HUES6 (cell line): ENCODE measurements at regions not wholly inside any gene's neighbourhood (a gene's known extent, or its start where the extent isn't known, plus 50 kb on each side); places are given as distances from the start of the nearest gene placed in this dataset.
"Not testable (repeated sequence)": the region's sequence is repeated elsewhere in the genome, so short reads cannot be mapped to it uniquely, and the experiment has no call there.

ENCODE experiments used
- H3K27ac ChIP-seq: 2 replicates; pipeline ENCODE4 v1.7.0; 2013; ENCODE audit warnings: low read depth, mild to moderate bottlenecking, low read length, inconsistent platforms
- H3K27me3 ChIP-seq: 2 replicates; pipeline ENCODE4 v1.6.1; 2013; ENCODE audit warnings: low read length; ENCODE audit not compliant: control insufficient read depth, insufficient read depth
- H3K36me3 ChIP-seq: 2 replicates; pipeline ENCODE4 v1.6.1; 2013; ENCODE audit warnings: low read length; ENCODE audit not compliant: control insufficient read depth, insufficient read depth
- H3K4me1 ChIP-seq: 2 replicates; pipeline ENCODE4 v1.6.1; 2013; ENCODE audit warnings: low read length; ENCODE audit not compliant: control insufficient read depth, insufficient read depth
- H3K4me3 ChIP-seq: 2 replicates; pipeline ENCODE4 v1.5.1; 2013; ENCODE audit warnings: low read depth, low read length
- H3K9ac ChIP-seq: one replicate; pipeline ENCODE4 v1.6.1; 2013; ENCODE audit warnings: mild to moderate bottlenecking, low read length
- H3K9me3 ChIP-seq: 2 replicates; pipeline ENCODE4 v1.6.1; 2013; ENCODE audit warnings: low read depth, low read length; ENCODE audit not compliant: control insufficient read depth, insufficient read depth

- H3K4me3 ChIP-seq, H3K36me3 ChIP-seq, H3K4me1 ChIP-seq, H3K9ac ChIP-seq, H3K9me3 ChIP-seq, H3K27ac ChIP-seq: not testable (repeated sequence)
- H3K27me3 ChIP-seq = peaks cover 52% of the 10 kb centered on the region
These were observed 150.7 kb upstream of the CDH4 start for GRCh38 chr20:61101321-61101720.

GRCh38 chr20:61104232-61104631 lies 147.8 kb upstream of the CDH4 start:
- Histone ChIP-seq H3K36me3 (no peaks in the 10 kb centered on the region), H3K27ac (no peak overlapping the region), H3K9ac (no peak overlapping the region), H3K27me3 (peaks cover 62% of the 10 kb centered on the region), H3K9me3 (no peaks in the 10 kb centered on the region), H3K4me3 (no peak overlapping the region), H3K4me1 (0 out of 2 replicates have a peak, but pooled peaks cover 5% of the 10 kb centered on the region)

GRCh38 chr20:61105395-61105794 lies 146.7 kb upstream of the CDH4 start:
- Histone ChIP-seq H3K36me3 (no peaks in the 10 kb centered on the region), H3K9me3 (no peaks in the 10 kb centered on the region), H3K4me1 (0 out of 2 replicates have a peak, but pooled peaks cover 5% of the 10 kb centered on the region), H3K9ac (no peak overlapping the region), H3K27ac (no peak overlapping the region), H3K4me3 (no peak overlapping the region), H3K27me3 (peaks cover 62% of the 10 kb centered on the region)

GRCh38 chr20:61106438-61106837 lies 145.6 kb upstream of the CDH4 start:
- Histone ChIP-seq H3K4me3 (no peak overlapping the region), H3K4me1 (0 out of 2 replicates have a peak, but pooled peaks cover 5% of the 10 kb centered on the region), H3K36me3 (no peaks in the 10 kb centered on the region), H3K27ac (no peak overlapping the region), H3K27me3 (peaks cover 59% of the 10 kb centered on the region), H3K9me3 (no peaks in the 10 kb centered on the region), H3K9ac (no peak overlapping the region)

GRCh38 chr20:61109221-61109805 lies 142.7 kb upstream of the CDH4 start:
- Histone ChIP-seq H3K9ac (no peak overlapping the region), H3K27me3 (peaks cover 67% of the 10 kb centered on the region), H3K9me3 (no peaks in the 10 kb centered on the region), H3K36me3 (no peaks in the 10 kb centered on the region), H3K27ac (no peak overlapping the region), H3K4me3 (no peak overlapping the region), H3K4me1 (0 out of 2 replicates have a peak, but pooled peaks cover 5% of the 10 kb centered on the region)

GRCh38 chr20:61112515-61112914 lies 139.5 kb upstream of the CDH4 start:
- Histone ChIP-seq H3K27me3 (peaks cover 57% of the 10 kb centered on the region), H3K36me3 (no peaks in the 10 kb centered on the region)

GRCh38 chr20:61113731-61114130 lies 138.3 kb upstream of the CDH4 start:
- Histone ChIP-seq H3K4me1 (no peaks in the 10 kb centered on the region), H3K36me3 (no peaks in the 10 kb centered on the region), H3K4me3 (no peak overlapping the region), H3K27ac (no peak overlapping the region), H3K9me3 (no peaks in the 10 kb centered on the region), H3K27me3 (peaks cover 53% of the 10 kb centered on the region), H3K9ac (no peak overlapping the region)

More at GRCh38 chr20:61112515-61112914, 139.5 kb upstream of the CDH4 start:
- Histone ChIP-seq H3K27ac (no peak overlapping the region), H3K9me3 (no peaks in the 10 kb centered on the region), H3K4me1 (no peaks in the 10 kb centered on the region), H3K4me3 (no peak overlapping the region), H3K9ac (no peak overlapping the region)

- no peaks in the 10 kb centered on the region for H3K36me3 ChIP-seq
- H3K4me1 ChIP-seq = no peaks in the 10 kb centered on the region
- H3K9me3 ChIP-seq = no peaks in the 10 kb centered on the region
- no peak overlapping the region for H3K9ac ChIP-seq
- H3K27ac ChIP-seq = no peak overlapping the region
- no peak overlapping the region for H3K4me3 ChIP-seq
- H3K27me3 ChIP-seq = peaks cover 49% of the 10 kb centered on the region
These were observed 137.4 kb upstream of the CDH4 start for GRCh38 chr20:61114493-61115175.

GRCh38 chr20:61115364-61116065 lies 136.5 kb upstream of the CDH4 start:
- Histone ChIP-seq H3K9ac (no peak overlapping the region), H3K4me1 (0 out of 2 replicates have a peak, but pooled peaks cover 3% of the 10 kb centered on the region), H3K4me3 (no peak overlapping the region), H3K9me3 (no peaks in the 10 kb centered on the region), H3K27me3 (peaks cover 48% of the 10 kb centered on the region), H3K36me3 (no peaks in the 10 kb centered on the region), H3K27ac (no peak overlapping the region)

GRCh38 chr20:61117725-61118124 lies 134.3 kb upstream of the CDH4 start:
- Histone ChIP-seq H3K27me3 (peaks cover 43% of the 10 kb centered on the region), H3K27ac (no peak overlapping the region), H3K36me3 (no peaks in the 10 kb centered on the region), H3K4me3 (no peak overlapping the region), H3K9ac (no peak overlapping the region), H3K4me1 (peaks cover 8% of the 10 kb centered on the region; the same call in 1 of the 2 replicates), H3K9me3 (no peaks in the 10 kb centered on the region)
